Peyer's patch (tissue), 4 donors: ENCODE measurements at regions not wholly inside any gene's neighbourhood (a gene's known extent, or its start where the extent isn't known, plus 50 kb on each side); places are given as distances from the start of the nearest gene placed in this dataset.

Source experiments
- DNase-seq, 3 donors: peaks; one replicate each; pipeline ENCODE4 v3.0.0-alpha.2; 2017 to 2019
- H3K27ac ChIP-seq, 4 donors: fragments of 200-600 bp; sonication (generic); one replicate each; pipeline ENCODE4 v1.5.1; 2016 to 2019
- H3K27me3 ChIP-seq, 2 donors: fragments of 200-600 bp; sonication (generic); one replicate each; pipeline ENCODE4 v1.5.1; 2019
- H3K36me3 ChIP-seq, 3 donors: fragments of 200-600 bp; sonication (generic); one replicate each; pipeline ENCODE4 v1.5.1; 2016 to 2019
- H3K4me1 ChIP-seq, 4 donors: fragments of 200-600 bp; sonication (generic); one replicate each; pipeline ENCODE4 v1.5.1; 2016 to 2019
- H3K4me3 ChIP-seq, 4 donors: fragments of 200-600 bp; sonication (generic); 1 replicate in 3 of 4; 2 replicates in 1 of 4; pipeline ENCODE4 v1.5.1; 2016 to 2019; ENCODE audit warnings: mild to moderate bottlenecking in 1 of 4
- H3K9me3 ChIP-seq, 4 donors: fragments of 200-600 bp; sonication (generic); one replicate each; pipeline ENCODE4 v1.5.1; 2016 to 2019; ENCODE audit warnings: mild to moderate bottlenecking in 1 of 4
- CTCF ChIP-seq, 6 experiments: fragments of 450-650 bp in 4 of 6; fragments of 200-600 bp in 2 of 6; sonication (generic) in 1 of 6; IDR thresholded peaks; one replicate each; pipeline ENCODE4 v1.5.1; 2017 to 2019; ENCODE audit warnings: antibody characterized with exemption in 6 of 6, mild to moderate bottlenecking in 3 of 6, moderate library complexity in 1 of 6
- POLR2A ChIP-seq, 2 donors: fragments of 450-650 bp; IDR thresholded peaks; one replicate each; pipeline ENCODE4 v1.5.1; 2017; ENCODE audit warnings: antibody characterized with exemption in 2 of 2, mild to moderate bottlenecking in 2 of 2, moderate library complexity in 2 of 2

- Histone ChIP-seq H3K4me1 (no peaks in the 10 kb centered on the region), H3K36me3 (no peaks in the 10 kb centered on the region), H3K27ac (no peak overlapping the region), H3K4me3 (no peak overlapping the region), H3K27me3 (no peaks in the 10 kb centered on the region), H3K9me3 (peaks cover 0 to 6% (median 2%) of the 10 kb centered on the region in 4 donors)
- no peak for DNase-seq
- no peak for TF ChIP-seq POLR2A (IDR thresholded peaks at IDR 0.05)
- no peak for TF ChIP-seq CTCF (IDR thresholded peaks at IDR 0.05)
These were observed 219.9 kb upstream of the IRX1 start for GRCh38 chr5:3375586-3376311.

GRCh38 chr5:3373391-3373790 is 222.2 kb upstream of the IRX1 start:
- no peak for DNase-seq
- H3K36me3 ChIP-seq: no peaks in the 10 kb centered on the region
- no peaks in the 10 kb centered on the region for H3K27me3 ChIP-seq
- TF ChIP-seq CTCF (IDR thresholded peaks at IDR 0.05) (no peak), POLR2A (IDR thresholded peaks at IDR 0.05) (no peak)
- H3K9me3 ChIP-seq: peaks cover 0 to 6% (median 2%) of the 10 kb centered on the region in 4 donors
- H3K4me1 ChIP-seq: no peaks in the 10 kb centered on the region
- no peak overlapping the region for H3K4me3 ChIP-seq
- no peak overlapping the region for H3K27ac ChIP-seq

GRCh38 chr5:3372289-3372688 is 223.3 kb upstream of the IRX1 start:
- Histone ChIP-seq H3K4me3 (no peak overlapping the region), H3K4me1 (no peaks in the 10 kb centered on the region), H3K27me3 (no peaks in the 10 kb centered on the region), H3K36me3 (no peaks in the 10 kb centered on the region), H3K9me3 (peaks cover 0 to 6% (median 2%) of the 10 kb centered on the region in 4 donors), H3K27ac (no peak overlapping the region)
- no peak for DNase-seq
- no peak for TF ChIP-seq POLR2A (IDR thresholded peaks at IDR 0.05)

DNA sequence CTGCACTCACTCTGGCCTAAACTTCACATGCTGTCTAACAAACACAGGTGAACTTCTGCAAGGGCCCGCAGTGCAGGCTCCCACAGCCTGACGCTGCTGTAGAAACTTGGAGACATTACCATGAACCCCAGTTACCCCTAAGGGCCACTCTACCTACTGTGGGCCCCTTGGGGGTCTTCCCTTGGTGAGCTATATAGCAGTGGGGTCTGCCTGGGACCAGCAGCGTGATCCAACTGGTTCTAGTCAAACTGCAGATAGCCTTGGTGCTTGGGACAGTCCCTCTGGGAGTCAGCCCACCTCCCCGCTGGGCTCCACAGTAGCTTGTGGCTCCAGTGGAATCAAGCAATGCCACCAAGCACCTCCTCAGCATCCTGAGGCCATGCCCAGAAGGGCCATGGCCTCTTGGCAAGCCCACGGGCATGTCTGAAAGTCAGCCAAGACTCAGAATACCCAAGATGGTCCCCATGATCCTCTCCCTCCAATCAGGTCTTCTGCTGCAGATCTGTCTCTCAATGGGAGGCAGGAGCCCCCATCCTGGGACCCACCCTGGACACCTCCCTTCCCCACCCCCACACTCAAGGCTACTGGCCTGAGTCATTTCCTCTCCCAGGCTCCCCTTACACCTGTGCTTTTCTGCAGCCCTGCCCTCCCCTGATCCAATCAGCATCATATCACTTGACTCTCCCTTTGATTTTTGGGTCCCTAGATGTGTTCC is 230.0 kb upstream of the IRX1 start:
- no peak overlapping the region for H3K27ac ChIP-seq
- no peaks in the 10 kb centered on the region for H3K36me3 ChIP-seq
- H3K4me3 ChIP-seq: no peak overlapping the region
- H3K27me3 ChIP-seq: no peaks in the 10 kb centered on the region
- no peak for TF ChIP-seq CTCF (IDR thresholded peaks at IDR 0.05)
- TF ChIP-seq POLR2A (IDR thresholded peaks at IDR 0.05): no peak
- H3K4me1 ChIP-seq: no peaks in the 10 kb centered on the region
- H3K9me3 ChIP-seq: no peaks in the 10 kb centered on the region
- DNase-seq: no peak

DNA sequence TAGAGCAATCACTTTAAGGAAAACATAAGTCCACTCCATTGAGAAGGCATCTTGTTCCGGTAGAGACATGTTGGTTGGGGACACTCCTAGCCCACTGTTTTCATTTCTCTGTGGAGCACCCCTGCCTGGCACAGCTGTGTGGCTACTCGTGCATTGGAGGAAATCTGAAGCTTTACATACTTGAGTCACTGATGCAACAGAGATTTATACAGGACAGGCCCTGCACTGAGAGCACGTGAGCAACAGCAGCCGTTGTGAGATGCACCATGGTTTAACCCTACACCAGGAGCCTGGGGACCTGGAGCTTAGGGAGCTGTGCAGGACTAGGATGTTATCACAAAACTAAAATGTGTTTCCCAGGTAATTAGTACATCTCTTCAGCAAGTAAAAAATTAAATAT is 230.7 kb upstream of the IRX1 start:
- H3K27me3 ChIP-seq: no peaks in the 10 kb centered on the region
- H3K27ac ChIP-seq: no peak overlapping the region
- no peak overlapping the region for H3K4me3 ChIP-seq
- TF ChIP-seq POLR2A (IDR thresholded peaks at IDR 0.05) (no peak), CTCF (IDR thresholded peaks at IDR 0.05) (no peak)
- H3K9me3 ChIP-seq: no peaks in the 10 kb centered on the region
- no peaks in the 10 kb centered on the region for H3K4me1 ChIP-seq
- no peak for DNase-seq
- H3K36me3 ChIP-seq: no peaks in the 10 kb centered on the region

GRCh38 chr5:3364433-3364832 is 231.2 kb upstream of the IRX1 start:
- Histone ChIP-seq H3K36me3 (no peaks in the 10 kb centered on the region), H3K27ac (no peak overlapping the region), H3K9me3 (no peaks in the 10 kb centered on the region), H3K4me1 (no peaks in the 10 kb centered on the region), H3K27me3 (no peaks in the 10 kb centered on the region), H3K4me3 (no peak overlapping the region)
- TF ChIP-seq CTCF (IDR thresholded peaks at IDR 0.05) (no peak), POLR2A (IDR thresholded peaks at IDR 0.05) (no peak)
- no peak for DNase-seq
